ENCODE measurements at regions not wholly inside any gene's neighbourhood (a gene's known extent, or its start where the extent isn't known, plus 50 kb on each side); places are given as distances from the start of the nearest gene placed in this dataset.

DNA sequence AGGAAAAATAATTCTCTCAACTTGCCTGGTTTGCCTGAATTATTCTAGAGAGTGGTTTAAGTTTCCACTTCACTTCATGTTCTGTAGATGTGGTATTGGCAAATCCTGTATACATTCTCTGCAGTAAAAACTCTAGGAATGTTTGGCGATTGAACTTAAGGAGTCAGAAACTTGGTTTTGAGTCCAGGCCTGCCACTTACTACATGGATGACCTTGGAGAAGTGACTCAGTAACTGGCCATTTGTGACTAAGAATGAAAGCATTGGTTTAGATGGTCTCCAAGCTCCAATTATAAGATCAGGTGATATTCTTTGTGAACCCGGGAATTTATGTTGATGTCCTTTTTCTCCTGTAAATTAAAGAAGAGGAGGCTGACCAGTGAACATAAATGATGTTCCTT, 233.8 kb downstream of the GAS1 start:
- TF ChIP-seq GATA3 (IDR thresholded peaks at IDR 0.05; ENCODE audit: low read depth, low read length): no peak
- no peak for TF ChIP-seq GATA2 (IDR thresholded peaks at IDR 0.05; ENCODE audit: low read depth, low read length)
